ENCODE measurements at regions not wholly inside any gene's neighbourhood (a gene's known extent, or its start where the extent isn't known, plus 50 kb on each side); places are given as distances from the start of the nearest gene placed in this dataset.

DNA sequence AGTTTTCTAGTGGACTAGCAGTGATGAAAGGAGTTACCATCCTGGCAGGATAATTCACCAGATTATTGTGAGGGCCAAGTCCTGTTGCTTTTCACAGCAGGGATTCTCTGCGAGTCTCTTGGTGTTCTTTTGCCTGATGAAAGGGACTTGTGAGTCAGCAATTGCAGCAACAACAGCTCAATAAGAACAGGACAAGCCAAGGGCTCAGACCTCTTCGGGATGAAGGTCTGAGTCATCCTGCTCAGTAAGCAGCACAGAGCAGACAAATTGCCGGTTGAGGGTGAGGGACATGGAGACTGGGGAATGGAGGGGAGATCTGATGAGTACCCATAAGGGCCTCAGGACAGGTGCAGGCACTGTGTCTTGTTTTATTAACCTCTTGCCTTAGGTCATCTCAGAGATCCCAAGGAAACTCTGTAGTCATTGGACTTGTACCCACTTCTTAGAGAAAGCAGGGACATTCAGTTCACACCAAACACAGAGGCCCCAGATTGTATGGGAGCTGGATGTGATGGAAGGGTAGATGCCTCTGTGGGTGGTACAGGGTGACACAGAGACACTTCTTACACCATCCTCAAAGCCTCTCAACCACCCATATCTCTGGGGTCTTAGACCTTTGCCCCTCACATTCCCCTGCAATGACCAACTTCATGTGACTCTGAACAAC is 173.8 kb upstream of the TLE3 start:
- Histone ChIP-seq H3K27ac (peak overlapping the region; percentile 15 to 79), H3K36me3 (no peaks in the 10 kb centered on the region), H3K27me3 (no peaks in the 10 kb centered on the region), H3K4me1 (peaks cover 0 to 14% of the 10 kb centered on the region in 2 donors), H3K4me3 (no peak overlapping the region), H3K9me3 (no peaks in the 10 kb centered on the region)
- no peak for DNase-seq (ENCODE audit: low spot score in 2 of 2)
- TF ChIP-seq CTCF (IDR thresholded peaks at IDR 0.05) (no peak), POLR2AphosphoS5 (IDR thresholded peaks at IDR 0.05) (peak in 2 of 3 donors; percentile 25 to 64), POLR2A (IDR thresholded peaks at IDR 0.05) (no peak)
- intact Hi-C loops (cut with DNase I; ENCODE audit: low total_unique reads), result loop anchor here (10.0 kb wide), 1 partner anchor 787 kb away; no protein-coding TSS in a partner anchor

- no peaks in the 10 kb centered on the region for H3K36me3 ChIP-seq
- no peak overlapping the region for H3K4me3 ChIP-seq
- peaks cover 0 to 16% of the 10 kb centered on the region in 2 donors for H3K4me1 ChIP-seq
- no peaks in the 10 kb centered on the region for H3K27me3 ChIP-seq
- intact Hi-C loops (cut with DNase I; ENCODE audit: low total_unique reads), result loop anchor here (10.0 kb wide), 1 partner anchor 786 kb away; no protein-coding TSS in a partner anchor
- no peaks in the 10 kb centered on the region for H3K9me3 ChIP-seq
- DNase-seq (ENCODE audit: low spot score in 2 of 2), result no peak
- TF ChIP-seq POLR2AphosphoS5 (IDR thresholded peaks at IDR 0.05) (no peak), CTCF (IDR thresholded peaks at IDR 0.05) (no peak), POLR2A (IDR thresholded peaks at IDR 0.05) (no peak)
- H3K27ac ChIP-seq, result peak overlapping the region; percentile 15 to 79
Measured at GRCh38 chr15:70270752-70271111, 173.0 kb upstream of the TLE3 start.

GRCh38 chr15:70269991-70270751 is 172.5 kb upstream of the TLE3 start:
- TF ChIP-seq POLR2AphosphoS5 (IDR thresholded peaks at IDR 0.05) (peak in 1 of 3 donors; percentile 28), CTCF (IDR thresholded peaks at IDR 0.05) (no peak), POLR2A (IDR thresholded peaks at IDR 0.05) (no peak)
- no peak overlapping the region for H3K4me3 ChIP-seq
- no peaks in the 10 kb centered on the region for H3K27me3 ChIP-seq
- H3K36me3 ChIP-seq, result no peaks in the 10 kb centered on the region
- peaks cover 0 to 16% of the 10 kb centered on the region in 2 donors for H3K4me1 ChIP-seq
- no peaks in the 10 kb centered on the region for H3K9me3 ChIP-seq
- peak overlapping the region in 1 of 2 donors; percentile 79 for H3K27ac ChIP-seq
- intact Hi-C loops (cut with DNase I; ENCODE audit: low total_unique reads), result loop anchor here (10.0 kb wide), 1 partner anchor 785 kb away; no protein-coding TSS in a partner anchor
- no peak for DNase-seq (ENCODE audit: low spot score in 2 of 2)

DNA sequence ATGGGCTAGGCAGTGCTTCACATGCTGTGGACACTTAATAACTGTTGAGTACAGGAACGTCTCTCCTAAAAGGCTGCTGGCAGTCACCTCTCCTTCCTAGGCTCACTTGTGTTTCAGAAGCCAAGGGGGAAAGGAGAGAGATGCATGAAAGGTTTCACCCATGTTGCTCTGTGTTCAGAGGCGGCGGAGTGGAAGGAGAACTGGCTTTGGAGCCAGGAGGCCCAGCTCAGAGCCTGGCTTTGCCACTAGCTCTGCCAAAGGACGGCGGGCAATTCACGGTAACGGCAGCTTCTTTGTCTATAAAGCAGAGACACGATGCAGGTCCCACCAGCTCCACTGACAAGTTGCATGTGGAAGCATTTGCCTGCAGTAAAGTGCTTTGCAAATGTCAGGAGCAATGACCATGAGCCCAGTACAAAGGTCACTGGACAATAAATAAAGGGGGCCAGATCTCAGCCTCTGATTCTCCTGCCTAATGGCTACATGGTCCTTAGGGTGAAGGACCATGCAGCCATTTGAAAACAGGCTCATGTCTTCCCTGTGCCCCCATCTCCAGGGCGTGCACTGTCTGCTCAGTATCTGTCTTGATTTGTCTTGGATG is 171.7 kb upstream of the TLE3 start:
- H3K9me3 ChIP-seq, result no peaks in the 10 kb centered on the region

More for the DNA sequence above, 171.7 kb upstream of the TLE3 start:
- H3K27me3 ChIP-seq, result no peaks in the 10 kb centered on the region
- TF ChIP-seq CTCF (IDR thresholded peaks at IDR 0.05) (no peak), POLR2AphosphoS5 (IDR thresholded peaks at IDR 0.05) (no peak), POLR2A (IDR thresholded peaks at IDR 0.05) (no peak)
- H3K27ac ChIP-seq, result peak overlapping the region in 1 of 2 donors; percentile 14
- no peaks in the 10 kb centered on the region for H3K36me3 ChIP-seq
- intact Hi-C loops (cut with DNase I; ENCODE audit: low total_unique reads), result no loop called here
- peaks cover 0 to 16% of the 10 kb centered on the region in 2 donors for H3K4me1 ChIP-seq
- no peak overlapping the region for H3K4me3 ChIP-seq
- no peak for DNase-seq (ENCODE audit: low spot score in 2 of 2)
